Erythroblast (primary cell): ENCODE measurements at regions not wholly inside any gene's neighbourhood (a gene's known extent, or its start where the extent isn't known, plus 50 kb on each side); places are given as distances from the start of the nearest gene placed in this dataset.

ENCODE experiments used
- GATA1 ChIP-seq: IDR thresholded peaks from 2 replicates; pipeline ENCODE4 v1.6.1; 2011; ENCODE audit warnings: low read depth, mild to moderate bottlenecking, control low read depth, low read length, moderate library complexity
- POLR2A ChIP-seq: IDR thresholded peaks from 2 replicates; pipeline ENCODE4 v1.6.1; 2011; ENCODE audit warnings: mild to moderate bottlenecking, low read length

DNA sequence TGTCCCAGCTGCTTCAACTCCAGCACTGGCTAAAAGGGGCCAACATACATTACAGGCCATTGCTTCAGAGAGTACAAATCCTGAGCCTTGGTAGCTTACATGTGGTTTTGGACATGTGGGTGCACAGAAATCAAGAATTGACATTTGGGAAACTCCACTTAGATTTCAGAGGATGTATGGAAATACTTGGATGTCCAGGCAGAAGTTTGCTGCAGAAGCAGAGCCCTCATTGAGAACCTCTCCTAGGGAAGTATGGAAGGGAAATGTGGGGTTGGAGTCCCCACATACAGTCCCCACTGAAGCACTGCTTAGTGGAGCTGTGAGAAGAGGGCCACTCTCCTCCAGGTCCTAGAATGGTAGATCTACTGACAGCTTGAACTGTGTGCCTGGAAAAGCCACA, 218.0 kb upstream of the CWC22 start:
- no peak for TF ChIP-seq POLR2A
- TF ChIP-seq GATA1, result no peak
